ENCODE measurements at regions not wholly inside any gene's neighbourhood (a gene's known extent, or its start where the extent isn't known, plus 50 kb on each side); places are given as distances from the start of the nearest gene placed in this dataset.

GRCh38 chr5:1965925-1966324 lies 83.2 kb upstream of the IRX4 start:
- TF ChIP-seq CTCF (IDR thresholded peaks at IDR 0.05; ENCODE audit: low read length) (no peak), EZH2 (IDR thresholded peaks at IDR 0.05; ENCODE audit: borderline replicate concordance, low read length) (no peak)

All from OCI-LY1 (cell line).